H1 (cell line): ENCODE measurements at regions not wholly inside any gene's neighbourhood (a gene's known extent, or its start where the extent isn't known, plus 50 kb on each side); places are given as distances from the start of the nearest gene placed in this dataset.

ENCODE experiments used
- CTCF ChIA-PET: fragments of 300-600 bp; sonication (Branson Sonifier 250); formaldehyde crosslinking; loops from one replicate; lab custom pipeline; 2021; ENCODE audit not compliant: partially characterized antibody; lab: Charles Lee
- POLR2A ChIA-PET: fragments of 300-600 bp; sonication (Branson Sonifier 250); formaldehyde crosslinking; loops from one replicate; lab custom pipeline; 2021; ENCODE audit warnings: inconsistent platforms; ENCODE audit not compliant: partially characterized antibody; lab: Charles Lee
- DNase-seq, 2 experiments: peaks; one replicate each; pipeline versions ENCODE4 v3.0.0 to v3.0.0-alpha.2; 2010 to 2022; ENCODE audit warnings: low spot score in 2 of 2, low read depth in 1 of 2, mixed read lengths in 1 of 2
- FAIRE-seq: peaks from 2 replicates; lab custom pipeline; 2011; peaks lifted over from hg19 to GRCh38; lab: Jason Lieb, UNC
- H2AFZ ChIP-seq: 2 replicates; pipeline ENCODE4 v1.8.1; 2012; ENCODE audit warnings: low read length, inconsistent platforms
- H2AK5ac ChIP-seq: 2 replicates; pipeline ENCODE4 v1.6.1; 2013; ENCODE audit warnings: low read depth, low read length
- H2BK120ac ChIP-seq: replicated peaks from 2 replicates; pipeline ENCODE3; 2013; ENCODE audit warnings: low read depth, low read length, inconsistent platforms
- H2BK12ac ChIP-seq: 2 replicates; pipeline ENCODE4 v1.6.1; 2013; ENCODE audit warnings: low read depth, low read length
- H2BK15ac ChIP-seq: 2 replicates; pipeline ENCODE4 v1.6.1; 2013; ENCODE audit warnings: low read length
- H2BK20ac ChIP-seq: 2 replicates; pipeline ENCODE4 v1.6.1; 2013; ENCODE audit warnings: low read length
- H2BK5ac ChIP-seq: 2 replicates; pipeline ENCODE4 v1.6.1; 2013; ENCODE audit warnings: low read depth, low read length
- H3K14ac ChIP-seq: 2 replicates; pipeline ENCODE4 v1.6.1; 2013; ENCODE audit warnings: inconsistent platforms; ENCODE audit not compliant: insufficient read length
- H3K18ac ChIP-seq: 2 replicates; pipeline ENCODE4 v1.6.1; 2013; ENCODE audit warnings: low read length; ENCODE audit errors: extremely low read depth
- H3K23ac ChIP-seq: 2 replicates; pipeline ENCODE4 v1.6.1; 2013; ENCODE audit warnings: inconsistent platforms; ENCODE audit not compliant: insufficient read length
- H3K23me2 ChIP-seq: 2 replicates; pipeline ENCODE4 v1.6.1; 2013; ENCODE audit warnings: low read depth, low read length
- H3K27ac ChIP-seq: 2 replicates; pipeline ENCODE4 v1.6.1; 2011; ENCODE audit warnings: low read depth, low read length, inconsistent platforms
- H3K27me3 ChIP-seq, 4 experiments: replicated peaks in 1 of 4; 1 replicate in 1 of 4; 2 replicates in 3 of 4; pipeline versions ENCODE4 v1.6.1 to v1.8.1; 2011 to 2013; ENCODE audit warnings: low read length in 3 of 4, mild to moderate bottlenecking in 3 of 4, inconsistent platforms in 2 of 4, mixed read lengths in 2 of 4, moderate library complexity in 1 of 4; ENCODE audit not compliant: control insufficient read depth in 3 of 4, insufficient read depth in 3 of 4; ENCODE audit errors: extremely low read depth in 1 of 4
- H3K36me3 ChIP-seq, 4 experiments: 2 replicates each; pipeline versions ENCODE4 v1.6.1 to v1.8.1; 2011 to 2013; ENCODE audit warnings: mild to moderate bottlenecking in 4 of 4, low read length in 3 of 4, moderate library complexity in 2 of 4, control low read depth in 1 of 4, inconsistent platforms in 1 of 4; ENCODE audit not compliant: insufficient read depth in 4 of 4, control insufficient read depth in 2 of 4
- H3K4ac ChIP-seq: replicated peaks from 2 replicates; pipeline ENCODE3; 2013; ENCODE audit warnings: low read length, low read depth, mixed read lengths, inconsistent platforms; ENCODE audit not compliant: insufficient read length
- H3K4me1 ChIP-seq, 4 experiments: replicated peaks in 1 of 4; 1 replicate in 1 of 4; 2 replicates in 3 of 4; pipeline versions ENCODE4 v1.6.1 to v1.8.1; 2011 to 2013; ENCODE audit warnings: low read length in 3 of 4, inconsistent platforms in 2 of 4, mixed read lengths in 1 of 4; ENCODE audit not compliant: insufficient read depth in 4 of 4, control insufficient read depth in 3 of 4
- H3K4me2 ChIP-seq, 2 experiments: 2 replicates each; pipeline versions ENCODE4 v1.6.1 to v1.8.1; 2011 to 2013; ENCODE audit warnings: low read depth in 2 of 2, low read length in 2 of 2, control low read depth in 1 of 2, inconsistent platforms in 1 of 2, mild to moderate bottlenecking in 1 of 2; ENCODE audit not compliant: insufficient read depth in 1 of 2
- H3K4me3 ChIP-seq, 4 experiments: fragments of 200-600, 300-600 bp in 1 of 4; sonication (generic), shearing (Covaris generic), sonication (Bioruptor Twin) in 1 of 4; 2 replicates each; pipeline versions ENCODE4 v1.5.1 to v1.8.1; 2011 to 2016; ENCODE audit warnings: low read length in 4 of 4, low read depth in 3 of 4, control low read depth in 2 of 4, inconsistent platforms in 2 of 4, mild to moderate bottlenecking in 2 of 4, mixed read lengths in 1 of 4, moderate library complexity in 1 of 4; ENCODE audit not compliant: insufficient read depth in 2 of 4; ENCODE audit errors: extremely low read depth in 1 of 4
- H3K56ac ChIP-seq: replicated peaks from 2 replicates; pipeline ENCODE3; 2013; ENCODE audit warnings: low read depth, mild to moderate bottlenecking, mixed read lengths, low read length, inconsistent platforms; ENCODE audit not compliant: insufficient read length
- H3K79me1 ChIP-seq: 2 replicates; pipeline ENCODE4 v1.6.1; 2013; ENCODE audit warnings: low read depth, low read length, control low read depth
- H3K79me2 ChIP-seq, 2 experiments: 2 replicates each; pipeline versions ENCODE4 v1.6.1 to v1.8.1; 2012 to 2013; ENCODE audit warnings: low read length in 2 of 2, mild to moderate bottlenecking in 2 of 2, inconsistent platforms in 1 of 2; ENCODE audit not compliant: insufficient read depth in 2 of 2, control insufficient read depth in 1 of 2
- H3K9ac ChIP-seq, 4 experiments: replicated peaks in 1 of 4; 1 replicate in 1 of 4; 2 replicates in 3 of 4; pipeline versions ENCODE4 v1.6.1 to v1.8.1; 2011 to 2013; ENCODE audit warnings: low read depth in 3 of 4, low read length in 3 of 4, control low read depth in 2 of 4, mild to moderate bottlenecking in 2 of 4, moderate library complexity in 2 of 4, inconsistent platforms in 1 of 4; ENCODE audit errors: extremely low read depth in 1 of 4
- H3K9me3 ChIP-seq, 2 experiments: 2 replicates each; pipeline versions ENCODE4 v1.6.1 to v1.8.1; 2012 to 2013; ENCODE audit warnings: mild to moderate bottlenecking in 2 of 2, moderate library complexity in 2 of 2, control low read depth in 1 of 2, inconsistent platforms in 1 of 2, low read depth in 1 of 2, low read length in 1 of 2, mixed read lengths in 1 of 2; ENCODE audit not compliant: insufficient read depth in 2 of 2
- H4K20me1 ChIP-seq, 2 experiments: replicated peaks in 1 of 2; 2 replicates each; pipeline versions ENCODE3 to v1.8.1; 2011 to 2013; ENCODE audit warnings: inconsistent platforms in 2 of 2, low read length in 2 of 2, mild to moderate bottlenecking in 1 of 2; ENCODE audit not compliant: insufficient read depth in 2 of 2, control insufficient read depth in 1 of 2
- H4K5ac ChIP-seq: 2 replicates; pipeline ENCODE4 v1.6.1; 2013; ENCODE audit warnings: low read length, low read depth, mixed read lengths, inconsistent platforms; ENCODE audit not compliant: insufficient read length
- H4K8ac ChIP-seq: 2 replicates; pipeline ENCODE4 v1.8.0; 2013; ENCODE audit warnings: mild to moderate bottlenecking, moderate library complexity, low read length, inconsistent platforms; ENCODE audit not compliant: insufficient read depth; ENCODE audit errors: extremely low read depth
- H4K91ac ChIP-seq: replicated peaks from 2 replicates; pipeline ENCODE3; 2013; ENCODE audit warnings: low read length, mixed read lengths, inconsistent platforms; ENCODE audit not compliant: insufficient read length
- ATF3 ChIP-seq: IDR thresholded peaks from 2 replicates; pipeline ENCODE4 v1.6.1; 2011; ENCODE audit warnings: low read depth, mild to moderate bottlenecking, low read length; ENCODE audit not compliant: insufficient read depth
- RAD21 ChIP-seq, 2 experiments: IDR thresholded peaks in 1 of 2; conservative IDR thresholded peaks in 1 of 2; 2 replicates each; pipeline ENCODE4 v1.6.1; 2011; ENCODE audit warnings: low read depth in 2 of 2, low read length in 2 of 2, improper control_type of control experiment in 1 of 2, inconsistent platforms in 1 of 2, mild to moderate bottlenecking in 1 of 2, moderate library complexity in 1 of 2
- WGBS, 2 experiments: shearing (Covaris generic) in 1 of 2; methylation state at CpG; one replicate each; pipeline versions ENCODE4 v1.1.6 to v1.1.7; 2013 to 2015; ENCODE audit warnings: low lambda C conversion rate in 2 of 2, mixed read lengths in 2 of 2, inconsistent platforms in 1 of 2, low coverage in 1 of 2, missing lambda C conversion rate in 1 of 2; ENCODE audit not compliant: insufficient replicate concordance in 2 of 2, insufficient coverage in 1 of 2, insufficient read length in 1 of 2; ENCODE audit errors: extremely low coverage in 1 of 2, missing lambda C conversion rate in 1 of 2; 5-methylcytosine and 5-hydroxymethylcytosine counted together

GRCh38 chr13:50580684-50581305, 262.7 kb downstream of the DLEU7 start:
- Histone ChIP-seq H2BK120ac (no peak overlapping the region), H2AK5ac (no peak overlapping the region), H3K27me3 (no peaks in the 10 kb centered on the region; a peak in 1 of 7 replicates), H3K14ac (no peak overlapping the region), H3K79me1 (no peaks in the 10 kb centered on the region), H3K23ac (no peak overlapping the region), H3K23me2 (no peaks in the 10 kb centered on the region), H4K20me1 (no peaks in the 10 kb centered on the region), H3K56ac (no peak overlapping the region), H2BK5ac (no peak overlapping the region), H3K27ac (no peak overlapping the region)
- 84% methylated on average over 4 of the region's 4 CpGs; no CpG with 5 or more reads in 1 of the 2 experiments for WGBS, 2 experiments
- TF ChIP-seq RAD21 (IDR thresholded peaks at IDR 0.05 in 1 of 2, conservative IDR thresholded peaks at IDR 0.05 in 1 of 2; ENCODE audit: low read depth in 2 of 2, low read length in 2 of 2) (no peak), ATF3 (no peak)
- TF ChIP-seq, all 59 proteins: peak for 0
- no peak overlapping the region for H3K18ac ChIP-seq
- peaks cover 0 to 5% (median 0%) of the 10 kb centered on the region in 4 experiments; a peak in 2 of 7 replicates for H3K4me1 ChIP-seq
- no peak overlapping the region for H3K4me2 ChIP-seq
- POLR2A ChIA-PET, result interaction anchor here (1.1 kb wide), 1 partner anchor 10 kb away, joined by 5 read pairs; no protein-coding TSS in a partner anchor
- no peak overlapping the region for H4K8ac ChIP-seq
- H2BK20ac ChIP-seq, result no peak overlapping the region
- H2BK12ac ChIP-seq, result no peak overlapping the region
- H3K9me3 ChIP-seq, result no peaks in the 10 kb centered on the region
- no peak overlapping the region for H3K9ac ChIP-seq
- no peak overlapping the region for H4K5ac ChIP-seq
- FAIRE-seq (no peak), DNase-seq (no peak)
- H4K91ac ChIP-seq, result no peak overlapping the region
- no peak overlapping the region for H3K4me3 ChIP-seq
- no peak overlapping the region for H2BK15ac ChIP-seq
- no peak overlapping the region for H3K4ac ChIP-seq
- no peaks in the 10 kb centered on the region for H3K79me2 ChIP-seq
- CTCF ChIA-PET, result interaction anchor here (1.5 kb wide), 1 partner anchor 11 kb away, joined by 4 read pairs; no protein-coding TSS in a partner anchor
- no peaks in the 10 kb centered on the region for H3K36me3 ChIP-seq
- no peak overlapping the region for H2AFZ ChIP-seq
